ENCODE measurements at regions not wholly inside any gene's neighbourhood (a gene's known extent, or its start where the extent isn't known, plus 50 kb on each side); places are given as distances from the start of the nearest gene placed in this dataset.

DNA sequence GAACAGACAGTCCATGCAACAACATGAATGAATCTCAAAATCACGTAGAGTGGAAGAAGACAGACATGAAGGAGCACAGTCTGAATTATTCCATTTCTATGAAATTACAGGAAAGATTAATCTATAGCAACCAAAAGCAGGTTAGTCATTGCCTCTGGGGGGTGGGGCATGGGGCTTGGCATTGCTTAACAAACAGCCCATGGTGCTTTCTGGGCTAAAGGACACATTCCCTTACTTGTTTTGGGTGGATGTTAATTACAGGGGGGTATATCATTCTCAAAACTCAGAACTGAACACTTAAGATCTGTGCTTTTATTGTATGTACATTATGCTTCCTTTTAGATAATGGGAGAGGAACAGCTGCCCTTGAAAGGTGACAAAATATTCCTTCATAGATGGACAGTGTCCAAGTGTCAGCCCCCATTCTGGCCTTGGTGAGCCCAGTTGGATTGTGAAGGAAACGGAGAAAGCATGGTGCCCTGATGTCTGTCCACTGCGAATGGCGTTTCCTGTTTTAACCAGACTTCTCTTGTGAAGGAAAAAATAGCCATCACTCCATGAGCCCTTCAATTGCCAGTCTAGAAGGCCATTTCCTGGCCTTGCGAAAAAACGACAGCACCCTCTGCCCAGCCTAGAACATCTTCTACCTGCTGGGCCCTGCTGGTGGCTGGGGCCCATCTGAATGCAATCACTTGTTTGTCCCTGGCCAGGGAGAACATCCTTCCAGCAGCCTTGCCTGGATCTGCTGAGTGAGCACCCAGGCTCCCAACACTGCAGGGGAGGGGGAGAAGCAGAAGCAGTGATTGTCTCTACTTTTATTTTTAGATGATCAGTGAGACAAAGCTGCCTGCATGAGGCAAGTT is 179.7 kb downstream of the BCAS1 start:
- TF ChIP-seq, protein P1, sequence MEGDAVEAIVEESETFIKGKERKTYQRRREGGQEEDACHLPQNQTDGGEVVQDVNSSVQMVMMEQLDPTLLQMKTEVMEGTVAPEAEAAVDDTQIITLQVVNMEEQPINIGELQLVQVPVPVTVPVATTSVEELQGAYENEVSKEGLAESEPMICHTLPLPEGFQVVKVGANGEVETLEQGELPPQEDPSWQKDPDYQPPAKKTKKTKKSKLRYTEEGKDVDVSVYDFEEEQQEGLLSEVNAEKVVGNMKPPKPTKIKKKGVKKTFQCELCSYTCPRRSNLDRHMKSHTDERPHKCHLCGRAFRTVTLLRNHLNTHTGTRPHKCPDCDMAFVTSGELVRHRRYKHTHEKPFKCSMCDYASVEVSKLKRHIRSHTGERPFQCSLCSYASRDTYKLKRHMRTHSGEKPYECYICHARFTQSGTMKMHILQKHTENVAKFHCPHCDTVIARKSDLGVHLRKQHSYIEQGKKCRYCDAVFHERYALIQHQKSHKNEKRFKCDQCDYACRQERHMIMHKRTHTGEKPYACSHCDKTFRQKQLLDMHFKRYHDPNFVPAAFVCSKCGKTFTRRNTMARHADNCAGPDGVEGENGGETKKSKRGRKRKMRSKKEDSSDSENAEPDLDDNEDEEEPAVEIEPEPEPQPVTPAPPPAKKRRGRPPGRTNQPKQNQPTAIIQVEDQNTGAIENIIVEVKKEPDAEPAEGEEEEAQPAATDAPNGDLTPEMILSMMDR (IDR thresholded peaks at IDR 0.05) = no peak
- no peak for TF ChIP-seq POLR2A (IDR thresholded peaks at IDR 0.05)

Measured in body of pancreas (tissue), 4 donors.